K562 (cell line): ENCODE measurements at regions not wholly inside any gene's neighbourhood (a gene's known extent, or its start where the extent isn't known, plus 50 kb on each side); places are given as distances from the start of the nearest gene placed in this dataset.

Experiments
- ATAC-seq: fragments of 200-7000 bp; cut with Tn5 transposase; 3 replicates; pipeline ENCODE4 v1.9.1; 2020; ENCODE audit warnings: moderate library complexity
- BruUV-seq: library from RNA; stranded (reverse); fragments of 400-500 nt; replicated peaks from 2 replicates; lab custom pipeline; 2021; lab: Mats Ljungman, UMichigan
- CTCF ChIA-PET: fragments of 300-600 bp; formaldehyde crosslinking; extraction: SDS; loops from one replicate; lab custom pipeline; 2021; ENCODE audit warnings: low intra/inter-chr PET ratio; lab: Yijun Ruan, JAX
- POLR2A ChIA-PET: fragments of 300-600, 350-650 bp; sonication (Branson Sonifier 250); formaldehyde crosslinking; extraction: SDS; loops from one replicate; lab custom pipeline; 2021; ENCODE audit warnings: antibody characterized with exemption, inconsistent platforms; lab: Yijun Ruan, JAX
- DNase-seq, 4 experiments: peaks; one replicate each; pipeline versions ENCODE4 v3.0.0 to v3.0.0-alpha.2; 2011 to 2018; ENCODE audit warnings: low spot score in 3 of 4, mixed read lengths in 3 of 4; ENCODE audit errors: extremely low read depth in 1 of 4
- FAIRE-seq: peaks from 2 replicates; lab custom pipeline; 2011; peaks lifted over from hg19 to GRCh38; lab: Jason Lieb, UNC
- H2AFZ ChIP-seq: 2 replicates; pipeline ENCODE4 v1.6.0; 2011; ENCODE audit warnings: low read depth, low read length, control low read depth, inconsistent platforms
- H3K27ac ChIP-seq: fragments of 200-600 bp; 3 replicates; pipeline ENCODE4 v1.8.0; 2011; ENCODE audit warnings: low read depth, mild to moderate bottlenecking, control low read depth, inconsistent platforms, low read length, moderate library complexity, mixed read lengths; ENCODE audit errors: extremely low read depth
- H3K27me3 ChIP-seq, 2 experiments: fragments of 300-600 bp in 1 of 2; 2 replicates in 1 of 2; 3 replicates in 1 of 2; pipeline versions ENCODE4 v1.6.0 to v1.8.0; 2011; ENCODE audit warnings: inconsistent platforms in 2 of 2, low read length in 2 of 2, mild to moderate bottlenecking in 1 of 2, mixed read lengths in 1 of 2, moderate library complexity in 1 of 2; ENCODE audit not compliant: control insufficient read depth in 2 of 2, insufficient read depth in 2 of 2
- H3K36me3 ChIP-seq: fragments of 300-600 bp; 3 replicates; pipeline ENCODE4 v1.8.0; 2011; ENCODE audit warnings: mild to moderate bottlenecking, low read length, inconsistent platforms; ENCODE audit not compliant: control insufficient read depth, insufficient read depth
- H3K4me1 ChIP-seq, 2 experiments: fragments of 200-600 bp in 1 of 2; replicated peaks in 1 of 2; 2 replicates in 1 of 2; 3 replicates in 1 of 2; pipeline versions ENCODE4 v1.5.1 to v1.8.0; 2011; ENCODE audit warnings: inconsistent platforms in 2 of 2, low read length in 2 of 2, mild to moderate bottlenecking in 1 of 2, mixed read lengths in 1 of 2, moderate library complexity in 1 of 2; ENCODE audit not compliant: control insufficient read depth in 2 of 2, insufficient read depth in 2 of 2
- H3K4me2 ChIP-seq: 2 replicates; pipeline ENCODE4 v1.6.1; 2011; ENCODE audit warnings: low read length, control low read depth, inconsistent platforms, mixed read lengths; ENCODE audit not compliant: insufficient read depth
- H3K4me3 ChIP-seq: fragments of 200-600 bp; sonication (generic), shearing (Covaris generic); 2 replicates; pipeline ENCODE4 v1.5.1; 2016; ENCODE audit warnings: control low read depth, inconsistent platforms
- H3K79me2 ChIP-seq: fragments of 200-600 bp; 3 replicates; pipeline ENCODE4 v1.8.0; 2011; ENCODE audit warnings: low read length, inconsistent platforms; ENCODE audit not compliant: control insufficient read depth, insufficient read depth
- H3K9ac ChIP-seq, 2 experiments: 2 replicates each; pipeline versions ENCODE4 v1.6.0 to v1.6.1; 2011; ENCODE audit warnings: low read depth in 2 of 2, low read length in 2 of 2, control low read depth in 1 of 2, inconsistent platforms in 1 of 2, mild to moderate bottlenecking in 1 of 2, mixed read lengths in 1 of 2; ENCODE audit not compliant: insufficient read depth in 1 of 2
- H3K9me1 ChIP-seq: one replicate; pipeline ENCODE4 v1.6.0; 2011; ENCODE audit warnings: inconsistent platforms, mild to moderate bottlenecking, low read length, moderate library complexity; ENCODE audit not compliant: control insufficient read depth, insufficient read depth
- H3K9me3 ChIP-seq: replicated peaks from 2 replicates; pipeline ENCODE4 v1.5.1; 2011; ENCODE audit warnings: low read depth, low read length, inconsistent platforms; ENCODE audit not compliant: control insufficient read depth, insufficient read depth
- H4K20me1 ChIP-seq: replicated peaks from 2 replicates; pipeline ENCODE4 v1.6.1; 2011; ENCODE audit warnings: low read length, inconsistent platforms, mixed read lengths; ENCODE audit not compliant: control insufficient read depth, insufficient read depth
- EWSR1 ChIP-seq: fragments of 450-650 bp; IDR thresholded peaks from 2 replicates; pipeline ENCODE4 v1.6.1; 2018; ENCODE audit warnings: borderline replicate concordance, mild to moderate bottlenecking, low read depth, moderate library complexity; ENCODE audit not compliant: partially characterized antibody
- NFRKB ChIP-seq: fragments of 450-650 bp; IDR thresholded peaks from 2 replicates; pipeline ENCODE4 v1.6.1; 2016; ENCODE audit warnings: low read depth
- SAP30 ChIP-seq: fragments of 200-600 bp; sonication (generic); IDR thresholded peaks from 2 replicates; pipeline ENCODE4 v1.6.1; 2012; ENCODE audit warnings: borderline replicate concordance, low read depth, mild to moderate bottlenecking, moderate library complexity, low read length, control low read depth, inconsistent platforms; ENCODE audit not compliant: insufficient read depth, poor library complexity, severe bottlenecking
- ZNF274 ChIP-seq: IDR thresholded peaks from 2 replicates; pipeline ENCODE4 v1.6.1; 2011; ENCODE audit warnings: low read depth, mild to moderate bottlenecking, low read length, moderate library complexity, borderline replicate concordance
- ZNF696 ChIP-seq: fragments of 250-450 bp; sonication (Bioruptor Pico); conservative IDR thresholded peaks from 2 replicates; pipeline ENCODE4 v1.4.0; 2020; ENCODE audit warnings: mild to moderate bottlenecking, moderate library complexity
- ZNF766 ChIP-seq: fragments of 200-800 bp; sonication (Bioruptor generic); conservative IDR thresholded peaks from 2 replicates; pipeline ENCODE4 v1.6.1; 2016; ENCODE audit warnings: missing genetic modification characterization, missing compliant biosample characterization
- ZNF780A ChIP-seq: fragments of 250-450 bp; sonication (Bioruptor Pico); IDR thresholded peaks from 2 replicates; pipeline ENCODE4 v1.5.0; 2021; ENCODE audit warnings: mild to moderate bottlenecking
- WGBS: fragments of 100-300 bp; shearing (Covaris generic); methylation state at CpG from one replicate; pipeline ENCODE4 v1.1.6; 2016; ENCODE audit warnings: low coverage, mixed read lengths; ENCODE audit not compliant: insufficient coverage; ENCODE audit errors: missing lambda C conversion rate; 5-methylcytosine and 5-hydroxymethylcytosine counted together
- in situ Hi-C: fragments of 300-500 bp; cut with MboI; formaldehyde crosslinking; loops from 4 replicates; pipeline ENCODE4 v1.15.0; 2018; ENCODE audit warnings: inconsistent platforms, mixed read lengths
- intact Hi-C: fragments of 100-400 bp; cut with micrococcal nuclease; formaldehyde crosslinking; loops from 2 replicates; pipeline ENCODE4 v1.14.2; 2022
- TF ChIP-seq, protein P1 (sequence below): fragments of 250-450 bp; sonication (Bioruptor Pico); IDR thresholded peaks from 2 replicates; pipeline ENCODE4 v1.5.0; 2020; ENCODE audit warnings: mild to moderate bottlenecking
- TF ChIP-seq, protein P2 (sequence below): sonication (generic); formaldehyde crosslinking; IDR thresholded peaks from 2 replicates; pipeline ENCODE4 v1.8.0; 2022; ENCODE audit warnings: mild to moderate bottlenecking, missing genetic modification reagents
- TF ChIP-seq, protein P3 (sequence below): IDR thresholded peaks from 2 replicates; pipeline ENCODE4 v1.6.1; 2011; ENCODE audit warnings: borderline replicate concordance, low read depth, mild to moderate bottlenecking, moderate library complexity, low read length; ENCODE audit not compliant: insufficient read depth, poor library complexity, severe bottlenecking

DNA sequence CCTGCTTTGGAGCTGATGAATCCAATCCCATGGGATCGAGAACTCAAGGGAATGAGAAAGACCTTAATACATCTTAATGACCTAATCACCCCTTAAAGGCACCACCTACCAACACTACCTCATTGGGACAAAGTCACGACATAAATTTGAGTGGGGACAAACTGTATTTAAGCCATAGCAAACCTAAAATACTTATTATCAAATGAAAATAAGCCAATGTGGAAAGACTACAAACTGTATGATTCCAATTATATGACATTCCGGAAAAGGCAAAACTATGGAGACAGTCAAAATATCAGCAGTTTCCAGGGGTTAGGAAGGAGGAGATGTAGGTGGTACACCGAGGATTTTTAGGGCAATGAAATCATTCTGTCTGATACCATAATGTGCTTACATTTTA is 53.3 kb upstream of the NCOA3 start:
- Histone ChIP-seq H3K4me1 (no peaks in the 10 kb centered on the region), H3K27ac (no peak overlapping the region), H3K79me2 (no peaks in the 10 kb centered on the region), H4K20me1 (no peaks in the 10 kb centered on the region), H3K4me3 (no peak overlapping the region), H3K4me2 (no peak overlapping the region), H3K36me3 (no peaks in the 10 kb centered on the region), H3K9me3 (no peaks in the 10 kb centered on the region), H3K9me1 (no peaks in the 10 kb centered on the region), H2AFZ (no peak overlapping the region), H3K9ac (no peak overlapping the region), H3K27me3 (no peaks in the 10 kb centered on the region)
- no TSS peak for BruUV-seq
- WGBS, result 29% methylated on average over 4 of the region's 4 CpGs
- ChIA-PET CTCF (no interaction called here), POLR2A (no interaction called here)
- in situ Hi-C loops (no loop called here), intact Hi-C loops (no loop called here)
- no peak for DNase-seq
- FAIRE-seq, result no peak
- TF ChIP-seq, protein P1, sequence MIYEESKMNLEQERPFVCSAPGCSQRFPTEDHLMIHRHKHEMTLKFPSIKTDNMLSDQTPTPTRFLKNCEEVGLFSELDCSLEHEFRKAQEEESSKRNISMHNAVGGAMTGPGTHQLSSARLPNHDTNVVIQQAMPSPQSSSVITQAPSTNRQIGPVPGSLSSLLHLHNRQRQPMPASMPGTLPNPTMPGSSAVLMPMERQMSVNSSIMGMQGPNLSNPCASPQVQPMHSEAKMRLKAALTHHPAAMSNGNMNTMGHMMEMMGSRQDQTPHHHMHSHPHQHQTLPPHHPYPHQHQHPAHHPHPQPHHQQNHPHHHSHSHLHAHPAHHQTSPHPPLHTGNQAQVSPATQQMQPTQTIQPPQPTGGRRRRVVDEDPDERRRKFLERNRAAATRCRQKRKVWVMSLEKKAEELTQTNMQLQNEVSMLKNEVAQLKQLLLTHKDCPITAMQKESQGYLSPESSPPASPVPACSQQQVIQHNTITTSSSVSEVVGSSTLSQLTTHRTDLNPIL (CRISPR knock-in tag), result no peak
- TF ChIP-seq ZNF274 (no peak), ZNF696 (no peak), NFRKB (no peak), SAP30 (no peak), ZNF766 (no peak), EWSR1 (no peak), ZNF780A (CRISPR knock-in tag) (no peak)
- TF ChIP-seq, protein P2, sequence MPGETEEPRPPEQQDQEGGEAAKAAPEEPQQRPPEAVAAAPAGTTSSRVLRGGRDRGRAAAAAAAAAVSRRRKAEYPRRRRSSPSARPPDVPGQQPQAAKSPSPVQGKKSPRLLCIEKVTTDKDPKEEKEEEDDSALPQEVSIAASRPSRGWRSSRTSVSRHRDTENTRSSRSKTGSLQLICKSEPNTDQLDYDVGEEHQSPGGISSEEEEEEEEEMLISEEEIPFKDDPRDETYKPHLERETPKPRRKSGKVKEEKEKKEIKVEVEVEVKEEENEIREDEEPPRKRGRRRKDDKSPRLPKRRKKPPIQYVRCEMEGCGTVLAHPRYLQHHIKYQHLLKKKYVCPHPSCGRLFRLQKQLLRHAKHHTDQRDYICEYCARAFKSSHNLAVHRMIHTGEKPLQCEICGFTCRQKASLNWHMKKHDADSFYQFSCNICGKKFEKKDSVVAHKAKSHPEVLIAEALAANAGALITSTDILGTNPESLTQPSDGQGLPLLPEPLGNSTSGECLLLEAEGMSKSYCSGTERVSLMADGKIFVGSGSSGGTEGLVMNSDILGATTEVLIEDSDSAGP (CRISPR knock-in tag), result no peak
- TF ChIP-seq, protein P3, sequence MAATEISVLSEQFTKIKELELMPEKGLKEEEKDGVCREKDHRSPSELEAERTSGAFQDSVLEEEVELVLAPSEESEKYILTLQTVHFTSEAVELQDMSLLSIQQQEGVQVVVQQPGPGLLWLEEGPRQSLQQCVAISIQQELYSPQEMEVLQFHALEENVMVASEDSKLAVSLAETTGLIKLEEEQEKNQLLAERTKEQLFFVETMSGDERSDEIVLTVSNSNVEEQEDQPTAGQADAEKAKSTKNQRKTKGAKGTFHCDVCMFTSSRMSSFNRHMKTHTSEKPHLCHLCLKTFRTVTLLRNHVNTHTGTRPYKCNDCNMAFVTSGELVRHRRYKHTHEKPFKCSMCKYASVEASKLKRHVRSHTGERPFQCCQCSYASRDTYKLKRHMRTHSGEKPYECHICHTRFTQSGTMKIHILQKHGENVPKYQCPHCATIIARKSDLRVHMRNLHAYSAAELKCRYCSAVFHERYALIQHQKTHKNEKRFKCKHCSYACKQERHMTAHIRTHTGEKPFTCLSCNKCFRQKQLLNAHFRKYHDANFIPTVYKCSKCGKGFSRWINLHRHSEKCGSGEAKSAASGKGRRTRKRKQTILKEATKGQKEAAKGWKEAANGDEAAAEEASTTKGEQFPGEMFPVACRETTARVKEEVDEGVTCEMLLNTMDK, result no peak
- no peak for ATAC-seq
